HG03108 (cell line): ENCODE measurements at regions not wholly inside any gene's neighbourhood (a gene's known extent, or its start where the extent isn't known, plus 50 kb on each side); places are given as distances from the start of the nearest gene placed in this dataset.
A peak's percentile ranks its signal among the peaks of the same experiment; 100 is the strongest.

Source experiments
- ATAC-seq: cut with Tn5 transposase; IDR thresholded peaks from one replicate; pipeline ENCODE4 v1.9.1; 2021; ENCODE audit warnings: moderate library complexity; ENCODE audit not compliant: unreplicated experiment

- no peak for ATAC-seq
Observed at GRCh38 chr9:108526518-108526917, 329.3 kb downstream of the ACTL7B start.

- ATAC-seq = no peak
Observed at GRCh38 chr9:108525186-108525585, 330.6 kb downstream of the ACTL7B start.

GRCh38 chr9:108521063-108521590 lies 334.7 kb downstream of the ACTL7B start:
- no peak for ATAC-seq

GRCh38 chr9:108519437-108519836 lies 336.3 kb downstream of the ACTL7B start:
- ATAC-seq = no peak

- no peak for ATAC-seq
Observed at GRCh38 chr9:108517651-108518365, 338.0 kb downstream of the ACTL7B start.

GRCh38 chr9:108516391-108516790 lies 339.4 kb downstream of the ACTL7B start:
- ATAC-seq = no peak

GRCh38 chr9:108515856-108516255 lies 339.9 kb downstream of the ACTL7B start:
- no peak for ATAC-seq

GRCh38 chr9:108512426-108513173 lies 343.2 kb downstream of the ACTL7B start:
- ATAC-seq = no peak

- ATAC-seq = no peak
Observed at GRCh38 chr9:108511307-108511706, 344.5 kb downstream of the ACTL7B start.

GRCh38 chr9:108496846-108497245 lies 358.9 kb downstream of the ACTL7B start:
- ATAC-seq = no peak

GRCh38 chr9:108489567-108489966 lies 366.2 kb downstream of the ACTL7B start:
- ATAC-seq = no peak

GRCh38 chr9:108486831-108487230 lies 369.0 kb downstream of the ACTL7B start:
- ATAC-seq = no peak

GRCh38 chr9:108484468-108484867 lies 371.3 kb downstream of the ACTL7B start:
- ATAC-seq = no peak

GRCh38 chr9:108483676-108484075 lies 372.1 kb downstream of the ACTL7B start:
- ATAC-seq = no peak

- no peak for ATAC-seq
Observed at GRCh38 chr9:108479989-108480652, 375.7 kb downstream of the ACTL7B start.

GRCh38 chr9:108478431-108479332 lies 377.1 kb downstream of the ACTL7B start:
- peak; percentile 65 for ATAC-seq

- ATAC-seq = no peak
Observed at GRCh38 chr9:108477529-108478006, 378.2 kb downstream of the ACTL7B start.

GRCh38 chr9:108476574-108476973 lies 379.2 kb downstream of the ACTL7B start:
- ATAC-seq = no peak

GRCh38 chr9:108475813-108476212 lies 380.0 kb downstream of the ACTL7B start:
- ATAC-seq = no peak

- no peak for ATAC-seq
Observed at GRCh38 chr9:108474356-108474755, 381.4 kb downstream of the ACTL7B start.
